Stimulated activated CD8-positive, alpha-beta memory T cell treated with anti-CD3 and anti-CD28 coated beads, Interleukin-12 subunit alpha, Interleukin-12 subunit beta, amount 100 ng/mL, for 24 hours (primary cell): ENCODE measurements at regions not wholly inside any gene's neighbourhood (a gene's known extent, or its start where the extent isn't known, plus 50 kb on each side); places are given as distances from the start of the nearest gene placed in this dataset.

ENCODE experiments used
- DNase-seq: peaks from one replicate; pipeline ENCODE4 v3.0.0-alpha.2; 2020; ENCODE audit errors: extremely low read depth

GRCh38 chr14:36465178-36465577 lies 54.9 kb downstream of the NKX2-1 start:
- no peak for DNase-seq

- no peak for DNase-seq
Measured at GRCh38 chr14:36462890-36463289, 57.1 kb downstream of the NKX2-1 start.

- DNase-seq = no peak
Measured at GRCh38 chr14:36455241-36455627, 64.8 kb downstream of the NKX2-1 start.

GRCh38 chr14:36454599-36455240 lies 65.3 kb downstream of the NKX2-1 start:
- DNase-seq = no peak

GRCh38 chr14:36452860-36453259 lies 67.2 kb downstream of the NKX2-1 start:
- DNase-seq = no peak

- no peak for DNase-seq
Measured at GRCh38 chr14:36451310-36452065, 68.5 kb downstream of the NKX2-1 start.

- DNase-seq = no peak
Measured at GRCh38 chr14:36450550-36450949, 69.5 kb downstream of the NKX2-1 start.

GRCh38 chr14:36449903-36450302 lies 70.1 kb downstream of the NKX2-1 start:
- DNase-seq = no peak

- no peak for DNase-seq
Measured at GRCh38 chr14:36443374-36443773, 76.7 kb downstream of the NKX2-1 start.

GRCh38 chr14:36442824-36443241 lies 77.2 kb downstream of the NKX2-1 start:
- DNase-seq = no peak

- DNase-seq = no peak
Measured at GRCh38 chr14:36441283-36441682, 78.7 kb downstream of the NKX2-1 start.

- no peak for DNase-seq
Measured at GRCh38 chr14:36439766-36440165, 80.3 kb downstream of the NKX2-1 start.

- no peak for DNase-seq
Measured at GRCh38 chr14:36438883-36439282, 81.1 kb downstream of the NKX2-1 start.

GRCh38 chr14:36430662-36431084 lies 89.4 kb downstream of the NKX2-1 start:
- no peak for DNase-seq

GRCh38 chr14:36430169-36430568 lies 89.9 kb downstream of the NKX2-1 start:
- no peak for DNase-seq

- DNase-seq = no peak
Measured at GRCh38 chr14:36429692-36430091, 90.3 kb downstream of the NKX2-1 start.

- DNase-seq = no peak
Measured at GRCh38 chr14:36428350-36428749, 91.7 kb downstream of the NKX2-1 start.

GRCh38 chr14:36426836-36427235 lies 93.2 kb downstream of the NKX2-1 start:
- no peak for DNase-seq

GRCh38 chr14:36426113-36426512 lies 93.9 kb downstream of the NKX2-1 start:
- DNase-seq = no peak

- DNase-seq = no peak
Measured at GRCh38 chr14:36424478-36425102, 95.4 kb downstream of the NKX2-1 start.

- no peak for DNase-seq
Measured at GRCh38 chr14:36423430-36423829, 96.6 kb downstream of the NKX2-1 start.

GRCh38 chr14:36420149-36420687 lies 99.8 kb upstream of the MBIP start:
- no peak for DNase-seq

GRCh38 chr14:36418937-36419336 lies 98.5 kb upstream of the MBIP start:
- no peak for DNase-seq
